ENCODE measurements at regions not wholly inside any gene's neighbourhood (a gene's known extent, or its start where the extent isn't known, plus 50 kb on each side); places are given as distances from the start of the nearest gene placed in this dataset.

- Histone ChIP-seq H3K4me1 (ENCODE audit: insufficient read depth, low read length) (no peaks in the 10 kb centered on the region), H3K27me3 (ENCODE audit: insufficient read depth, low read length) (no peaks in the 10 kb centered on the region), H3K9me3 (ENCODE audit: insufficient read depth, low read depth, low read length) (no peaks in the 10 kb centered on the region), H3K36me3 (ENCODE audit: insufficient read depth, low read depth, low read length) (no peaks in the 10 kb centered on the region), H3K27ac (ENCODE audit: low read length) (no peak overlapping the region), H3K4me3 (ENCODE audit: low read length) (no peak overlapping the region), H3K9ac (ENCODE audit: low read depth, low read length) (no peak overlapping the region)
These were observed 54.7 kb upstream of the PIEZO2 start for GRCh38 chr18:11204020-11204419.

DNA sequence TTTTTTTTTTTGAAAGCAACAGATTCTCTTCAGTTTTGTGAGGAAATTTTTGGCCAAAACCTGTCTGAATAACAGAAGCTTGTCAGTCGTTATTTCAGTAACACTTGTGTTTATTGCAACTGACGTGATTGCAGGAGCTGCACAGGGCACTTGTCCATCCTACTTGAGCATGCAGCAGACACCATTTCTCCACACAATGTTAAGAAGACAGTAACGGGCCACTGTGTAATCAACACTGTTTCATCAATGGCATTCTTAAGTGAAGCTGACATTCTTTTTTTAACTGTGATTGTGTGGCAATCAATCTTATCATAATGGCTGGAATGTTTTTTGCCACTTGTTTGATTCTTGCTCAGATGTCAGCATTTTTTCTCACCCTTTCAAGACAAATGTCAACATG lies 50.1 kb upstream of the PIEZO2 start:
- H3K4me1 ChIP-seq (ENCODE audit: insufficient read depth, low read length) = no peaks in the 10 kb centered on the region
- no peak overlapping the region for H3K27ac ChIP-seq (ENCODE audit: low read length)
- H3K9me3 ChIP-seq (ENCODE audit: insufficient read depth, low read depth, low read length) = no peaks in the 10 kb centered on the region
- H3K36me3 ChIP-seq (ENCODE audit: insufficient read depth, low read depth, low read length) = no peaks in the 10 kb centered on the region
- no peak overlapping the region for H3K9ac ChIP-seq (ENCODE audit: low read depth, low read length)
- no peak overlapping the region for H3K4me3 ChIP-seq (ENCODE audit: low read length)
- H3K27me3 ChIP-seq (ENCODE audit: insufficient read depth, low read length) = no peaks in the 10 kb centered on the region
